Gastroesophageal sphincter (tissue), 4 donors: ENCODE measurements at regions not wholly inside any gene's neighbourhood (a gene's known extent, or its start where the extent isn't known, plus 50 kb on each side); places are given as distances from the start of the nearest gene placed in this dataset.

Experiments
- ATAC-seq: fragments of 150-250 bp; one replicate; pipeline ENCODE4 v1.9.1; 2016; ENCODE audit warnings: mild to moderate bottlenecking, moderate library complexity
- H3K27ac ChIP-seq, 4 donors: fragments of 200-600 bp; sonication (generic) in 3 of 4; 1 replicate in 3 of 4; 2 replicates in 1 of 4; pipeline ENCODE4 v1.5.1; 2016 to 2019
- H3K27me3 ChIP-seq: fragments of 200-600 bp; sonication (generic); one replicate; pipeline ENCODE4 v1.5.1; 2019
- H3K36me3 ChIP-seq, 2 donors: fragments of 200-600 bp; sonication (generic); one replicate each; pipeline ENCODE4 v1.5.1; 2019; ENCODE audit warnings: control low read depth in 1 of 2
- H3K4me1 ChIP-seq, 3 donors: fragments of 200-600 bp; sonication (generic); 1 replicate in 2 of 3; 2 replicates in 1 of 3; pipeline ENCODE4 v1.5.1; 2016 to 2019; ENCODE audit warnings: control low read depth in 2 of 3
- H3K4me3 ChIP-seq, 2 donors: fragments of 200-600 bp; sonication (generic); one replicate each; pipeline ENCODE4 v1.5.1; 2019; ENCODE audit warnings: mild to moderate bottlenecking in 1 of 2, moderate library complexity in 1 of 2
- H3K9me3 ChIP-seq, 3 donors: fragments of 200-600 bp; sonication (generic); one replicate each; pipeline ENCODE4 v1.5.1; 2017 to 2019; ENCODE audit warnings: control low read depth in 2 of 3
- CTCF ChIP-seq, 4 experiments: fragments of 200-600 bp in 2 of 4; fragments of 450-650 bp in 2 of 4; sonication (generic) in 1 of 4; IDR thresholded peaks; one replicate each; pipeline ENCODE4 v1.5.1; 2017 to 2019; ENCODE audit warnings: antibody characterized with exemption in 4 of 4, mild to moderate bottlenecking in 2 of 4, moderate library complexity in 2 of 4
- EP300 ChIP-seq: sonication (generic); formaldehyde crosslinking; IDR thresholded peaks from one replicate; pipeline ENCODE4 v1.6.1; 2017; ENCODE audit warnings: antibody characterized with exemption, mild to moderate bottlenecking
- POLR2A ChIP-seq, 2 donors: fragments of 450-650 bp; IDR thresholded peaks; one replicate each; pipeline ENCODE4 v1.6.1; 2017; ENCODE audit warnings: antibody characterized with exemption in 2 of 2, mild to moderate bottlenecking in 2 of 2, moderate library complexity in 1 of 2
- POLR2AphosphoS5 ChIP-seq: sonication (generic); formaldehyde crosslinking; IDR thresholded peaks from one replicate; pipeline ENCODE4 v1.6.1; 2017; ENCODE audit warnings: antibody characterized with exemption
- WGBS, 2 donors: methylation state at CpG; one replicate each; pipeline ENCODE4 v1.1.5; 2018; ENCODE audit warnings: low coverage in 1 of 2; 5-methylcytosine and 5-hydroxymethylcytosine counted together

DNA sequence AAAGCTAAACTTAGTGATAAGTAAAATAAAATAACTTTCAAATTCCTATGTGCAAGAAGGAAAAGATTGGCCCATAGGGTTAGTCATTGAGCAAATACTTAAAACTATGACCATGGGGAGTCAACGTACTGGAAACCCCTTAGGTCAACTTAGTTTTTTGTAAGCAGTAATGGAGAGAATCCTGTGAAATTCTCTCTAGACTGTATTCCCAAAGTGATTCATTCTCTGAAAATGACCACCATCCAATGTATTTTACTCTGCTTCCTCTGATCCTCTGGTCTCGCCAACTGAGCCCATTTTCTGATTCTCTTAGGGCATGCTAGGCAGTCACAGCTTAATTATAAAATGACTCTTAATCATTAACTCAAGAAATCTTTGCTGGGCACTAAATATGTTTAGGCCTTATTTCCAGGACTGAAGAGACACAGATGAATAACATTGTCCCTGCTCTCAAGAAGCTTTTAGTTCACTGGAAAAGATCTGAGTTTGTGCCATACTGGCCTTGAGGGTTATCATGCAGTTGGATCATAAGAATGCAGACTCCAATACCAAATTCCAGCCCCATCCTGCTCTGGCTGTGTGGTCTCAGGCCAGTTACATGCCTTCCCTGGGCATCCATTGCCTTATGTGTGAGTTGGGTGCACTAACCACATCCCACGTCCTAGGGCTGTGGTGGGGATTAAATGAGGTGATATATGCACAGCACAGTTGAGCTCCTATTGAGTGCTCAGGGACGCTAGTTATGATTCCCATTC is 732.4 kb downstream of the AACS start:
- no peaks in the 10 kb centered on the region for H3K36me3 ChIP-seq
- no peak overlapping the region for H3K4me3 ChIP-seq
- 75 to 80% methylated on average over 2 to 4 of the region's 4 CpGs for WGBS, 2 donors
- H3K4me1 ChIP-seq = no peaks in the 10 kb centered on the region
- no peak for ATAC-seq
- TF ChIP-seq POLR2A (IDR thresholded peaks at IDR 0.05) (no peak), POLR2AphosphoS5 (no peak), CTCF (IDR thresholded peaks at IDR 0.05) (no peak), EP300 (no peak)
- H3K27ac ChIP-seq = no peak overlapping the region
- no peaks in the 10 kb centered on the region for H3K27me3 ChIP-seq
- H3K9me3 ChIP-seq = no peaks in the 10 kb centered on the region

- WGBS, 2 donors = 83 to 87% methylated on average over 5 to 6 of the region's 7 CpGs
- Histone ChIP-seq H3K9me3 (no peaks in the 10 kb centered on the region), H3K4me3 (no peak overlapping the region), H3K27ac (no peak overlapping the region), H3K27me3 (no peaks in the 10 kb centered on the region), H3K36me3 (no peaks in the 10 kb centered on the region), H3K4me1 (no peaks in the 10 kb centered on the region)
- no peak for TF ChIP-seq POLR2AphosphoS5
- TF ChIP-seq POLR2A (IDR thresholded peaks at IDR 0.05) = no peak
- TF ChIP-seq EP300 = no peak
- no peak for TF ChIP-seq CTCF (IDR thresholded peaks at IDR 0.05)
- ATAC-seq = no peak
Measured at GRCh38 chr12:125804660-125805059, 739.4 kb downstream of the AACS start.

DNA sequence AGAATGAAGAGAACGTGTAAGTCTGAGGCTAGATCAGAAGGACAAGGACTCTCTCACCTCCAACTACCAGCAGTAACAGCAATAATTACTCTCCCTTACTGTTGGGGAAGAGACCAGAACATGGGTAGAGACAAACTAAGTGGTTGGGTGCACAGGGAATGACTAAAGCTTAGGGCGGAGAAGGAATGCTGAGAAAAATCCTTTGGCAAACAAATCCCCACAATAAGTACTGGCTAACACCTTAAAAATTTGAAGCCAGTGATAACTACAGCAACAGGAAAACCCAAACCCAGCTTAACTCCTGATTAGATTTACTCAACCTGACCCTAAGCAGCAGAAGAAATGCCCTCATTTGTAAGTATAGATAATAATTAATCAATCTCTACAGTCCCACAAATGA is 759.0 kb downstream of the AACS start:
- WGBS, 2 donors = 86 to 100% methylated on average over 1 to 2 of the region's 2 CpGs
- TF ChIP-seq POLR2A (IDR thresholded peaks at IDR 0.05) (no peak), CTCF (IDR thresholded peaks at IDR 0.05) (no peak), EP300 (no peak), POLR2AphosphoS5 (no peak)
- no peak for ATAC-seq

DNA sequence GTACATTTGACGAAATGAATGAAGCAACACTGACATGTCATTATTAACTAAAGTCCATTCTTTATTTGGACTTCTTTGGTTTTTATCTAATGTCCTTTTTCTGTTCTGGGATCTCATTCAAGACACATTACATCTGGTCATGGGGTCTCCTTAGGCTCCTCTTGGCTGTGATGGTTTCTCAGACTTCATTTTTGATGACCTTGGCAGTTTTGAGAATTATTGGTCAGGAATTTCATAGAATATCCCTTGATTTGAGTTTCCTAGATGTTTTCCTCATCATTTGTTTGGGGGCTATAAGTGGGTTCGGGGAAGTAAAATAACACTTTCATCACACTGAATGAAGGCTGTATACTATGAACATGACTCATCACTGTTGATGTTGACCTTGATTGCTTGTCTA is 770.6 kb downstream of the AACS start:
- TF ChIP-seq POLR2AphosphoS5 = no peak
- no peak for TF ChIP-seq EP300
- TF ChIP-seq CTCF (IDR thresholded peaks at IDR 0.05) = no peak
- TF ChIP-seq POLR2A (IDR thresholded peaks at IDR 0.05) = no peak
- H3K36me3 ChIP-seq = no peaks in the 10 kb centered on the region
- 42 to 47% methylated on average over 2 of the region's 2 CpGs for WGBS, 2 donors
- H3K27me3 ChIP-seq = no peaks in the 10 kb centered on the region
- no peak overlapping the region for H3K27ac ChIP-seq
- ATAC-seq = no peak
- H3K4me1 ChIP-seq = no peaks in the 10 kb centered on the region
- no peak overlapping the region for H3K4me3 ChIP-seq
- no peaks in the 10 kb centered on the region for H3K9me3 ChIP-seq

More for the DNA sequence above, 759.0 kb downstream of the AACS start:
- no peak overlapping the region for H3K27ac ChIP-seq
- H3K27me3 ChIP-seq = no peaks in the 10 kb centered on the region
- no peaks in the 10 kb centered on the region for H3K4me1 ChIP-seq
- no peaks in the 10 kb centered on the region for H3K36me3 ChIP-seq
- no peak overlapping the region for H3K4me3 ChIP-seq
- peaks cover 0 to 12% (median 0%) of the 10 kb centered on the region in 3 donors for H3K9me3 ChIP-seq

DNA sequence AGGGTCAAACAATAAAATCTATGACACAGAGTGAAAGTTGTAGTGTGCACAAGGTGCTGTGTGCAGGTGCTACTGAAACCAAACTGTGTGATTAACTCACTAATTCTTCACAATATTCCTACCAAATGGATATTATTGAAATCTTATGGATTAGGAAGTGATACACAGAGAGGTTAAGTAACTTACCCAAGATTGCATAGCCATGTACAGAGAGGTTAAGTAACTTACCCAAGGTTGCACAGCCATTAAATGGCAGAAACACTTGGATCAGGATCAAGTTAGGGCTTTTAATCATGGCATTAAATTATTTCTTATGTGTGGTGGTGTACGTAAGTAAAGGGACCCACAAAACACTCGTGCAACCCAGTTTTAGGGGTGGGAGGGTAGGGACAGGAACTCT is 771.4 kb downstream of the AACS start:
- no peak for ATAC-seq
- 94% methylated on average over 2 of the region's 2 CpGs; no CpG with 5 or more reads in 1 of the 2 donors for WGBS, 2 donors
- no peak overlapping the region for H3K4me3 ChIP-seq
- TF ChIP-seq POLR2A (IDR thresholded peaks at IDR 0.05) (no peak), EP300 (no peak), POLR2AphosphoS5 (no peak), CTCF (IDR thresholded peaks at IDR 0.05) (no peak)
- H3K27ac ChIP-seq = no peak overlapping the region
- no peaks in the 10 kb centered on the region for H3K9me3 ChIP-seq
- no peaks in the 10 kb centered on the region for H3K4me1 ChIP-seq
- no peaks in the 10 kb centered on the region for H3K27me3 ChIP-seq
- H3K36me3 ChIP-seq = no peaks in the 10 kb centered on the region
